HL-60 (cell line): ENCODE measurements at regions not wholly inside any gene's neighbourhood (a gene's known extent, or its start where the extent isn't known, plus 50 kb on each side); places are given as distances from the start of the nearest gene placed in this dataset.

ENCODE experiments used
- DNase-seq, 2 experiments: peaks; one replicate each; pipeline ENCODE4 v3.0.0-alpha.2; 2010 to 2020; ENCODE audit warnings: low read depth in 1 of 2, low spot score in 1 of 2
- H3K27ac ChIP-seq: fragments of 250-450 bp; sonication (Bioruptor Pico); replicated peaks from 2 replicates; pipeline ENCODE4 v1.5.1; 2020; ENCODE audit warnings: mild to moderate bottlenecking, moderate library complexity
- H3K27me3 ChIP-seq: fragments of 250-450 bp; sonication (Bioruptor Pico); 2 replicates; pipeline ENCODE4 v1.5.1; 2021; ENCODE audit warnings: mild to moderate bottlenecking, moderate library complexity; ENCODE audit not compliant: insufficient read depth, poor library complexity, severe bottlenecking
- H3K4me3 ChIP-seq: replicated peaks from 2 replicates; pipeline ENCODE4 v1.5.1; 2011; ENCODE audit warnings: mild to moderate bottlenecking, control low read depth, low read length; ENCODE audit not compliant: insufficient read depth
- CTCF ChIP-seq: IDR thresholded peaks from one replicate; pipeline ENCODE4 v1.5.1; 2011; ENCODE audit warnings: low read length, control low read depth, inconsistent platforms; ENCODE audit not compliant: insufficient read depth
- GABPA ChIP-seq: IDR thresholded peaks from 2 replicates; pipeline ENCODE4 v1.6.1; 2012; ENCODE audit warnings: low read depth
- POLR2AphosphoS5 ChIP-seq: IDR thresholded peaks from 2 replicates; pipeline ENCODE4 v1.6.1; 2012; ENCODE audit warnings: low read depth
- SPI1 ChIP-seq: IDR thresholded peaks from 2 replicates; pipeline ENCODE4 v1.6.1; 2012; ENCODE audit warnings: low read depth, mild to moderate bottlenecking, borderline replicate concordance
- TF ChIP-seq, protein P1 (sequence below): IDR thresholded peaks from 2 replicates; pipeline ENCODE4 v1.6.1; 2012; ENCODE audit warnings: low read depth; ENCODE audit not compliant: insufficient replicate concordance

GRCh38 chr18:39191931-39192330 is 1626.3 kb upstream of the CELF4 start:
- H3K27ac ChIP-seq, result no peak overlapping the region
- no peak for TF ChIP-seq POLR2AphosphoS5
- no peak for TF ChIP-seq GABPA
- TF ChIP-seq, protein P1, sequence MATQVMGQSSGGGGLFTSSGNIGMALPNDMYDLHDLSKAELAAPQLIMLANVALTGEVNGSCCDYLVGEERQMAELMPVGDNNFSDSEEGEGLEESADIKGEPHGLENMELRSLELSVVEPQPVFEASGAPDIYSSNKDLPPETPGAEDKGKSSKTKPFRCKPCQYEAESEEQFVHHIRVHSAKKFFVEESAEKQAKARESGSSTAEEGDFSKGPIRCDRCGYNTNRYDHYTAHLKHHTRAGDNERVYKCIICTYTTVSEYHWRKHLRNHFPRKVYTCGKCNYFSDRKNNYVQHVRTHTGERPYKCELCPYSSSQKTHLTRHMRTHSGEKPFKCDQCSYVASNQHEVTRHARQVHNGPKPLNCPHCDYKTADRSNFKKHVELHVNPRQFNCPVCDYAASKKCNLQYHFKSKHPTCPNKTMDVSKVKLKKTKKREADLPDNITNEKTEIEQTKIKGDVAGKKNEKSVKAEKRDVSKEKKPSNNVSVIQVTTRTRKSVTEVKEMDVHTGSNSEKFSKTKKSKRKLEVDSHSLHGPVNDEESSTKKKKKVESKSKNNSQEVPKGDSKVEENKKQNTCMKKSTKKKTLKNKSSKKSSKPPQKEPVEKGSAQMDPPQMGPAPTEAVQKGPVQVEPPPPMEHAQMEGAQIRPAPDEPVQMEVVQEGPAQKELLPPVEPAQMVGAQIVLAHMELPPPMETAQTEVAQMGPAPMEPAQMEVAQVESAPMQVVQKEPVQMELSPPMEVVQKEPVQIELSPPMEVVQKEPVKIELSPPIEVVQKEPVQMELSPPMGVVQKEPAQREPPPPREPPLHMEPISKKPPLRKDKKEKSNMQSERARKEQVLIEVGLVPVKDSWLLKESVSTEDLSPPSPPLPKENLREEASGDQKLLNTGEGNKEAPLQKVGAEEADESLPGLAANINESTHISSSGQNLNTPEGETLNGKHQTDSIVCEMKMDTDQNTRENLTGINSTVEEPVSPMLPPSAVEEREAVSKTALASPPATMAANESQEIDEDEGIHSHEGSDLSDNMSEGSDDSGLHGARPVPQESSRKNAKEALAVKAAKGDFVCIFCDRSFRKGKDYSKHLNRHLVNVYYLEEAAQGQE, result no peak
- no peak for TF ChIP-seq CTCF
- TF ChIP-seq SPI1, result no peak
- H3K27me3 ChIP-seq, result no peaks in the 10 kb centered on the region
- DNase-seq, result no peak
- no peak overlapping the region for H3K4me3 ChIP-seq

- Histone ChIP-seq H3K4me3 (no peak overlapping the region), H3K27me3 (no peaks in the 10 kb centered on the region), H3K27ac (no peak overlapping the region)
- TF ChIP-seq GABPA (no peak), POLR2AphosphoS5 (no peak), CTCF (no peak), SPI1 (no peak)
- TF ChIP-seq, protein P1, result no peak
- DNase-seq, result no peak
Observed at GRCh38 chr18:39191058-39191457, 1625.5 kb upstream of the CELF4 start.

- no peak overlapping the region for H3K27ac ChIP-seq
- H3K27me3 ChIP-seq, result no peaks in the 10 kb centered on the region
- H3K4me3 ChIP-seq, result no peak overlapping the region
- TF ChIP-seq, protein P1, result no peak
- TF ChIP-seq SPI1 (no peak), CTCF (no peak), POLR2AphosphoS5 (no peak), GABPA (no peak)
- no peak for DNase-seq
Observed at GRCh38 chr18:39190508-39190907, 1624.9 kb upstream of the CELF4 start.
